GM23338 (cell line): ENCODE measurements at regions not wholly inside any gene's neighbourhood (a gene's known extent, or its start where the extent isn't known, plus 50 kb on each side); places are given as distances from the start of the nearest gene placed in this dataset.

Experiments
- ATAC-seq: fragments of 200-7000 bp; cut with Tn5 transposase; 3 replicates; pipeline ENCODE4 v1.9.1; 2020
- DNase-seq: peaks from one replicate; pipeline ENCODE4 v3.0.0-alpha.2; 2015; ENCODE audit warnings: low spot score
- H2AFZ ChIP-seq: fragments of 200-600 bp; sonication (generic); 2 replicates; pipeline ENCODE4 v1.8.0; 2016; ENCODE audit warnings: antibody characterized with exemption, mild to moderate bottlenecking, moderate library complexity
- H3F3A ChIP-seq: fragments of 200-600 bp; sonication (generic); replicated peaks from 2 replicates; pipeline ENCODE4 v1.8.0; 2017; ENCODE audit warnings: antibody characterized with exemption, mixed run types, low read depth
- H3K27ac ChIP-seq: fragments of 200-600 bp; sonication (generic); 2 replicates; pipeline ENCODE4 v1.6.1; 2016; ENCODE audit warnings: low read depth
- H3K27me3 ChIP-seq: fragments of 200-600 bp; sonication (generic); 2 replicates; pipeline ENCODE4 v1.8.0; 2016; ENCODE audit warnings: mild to moderate bottlenecking, mixed run types, moderate library complexity; ENCODE audit not compliant: insufficient read depth
- H3K36me3 ChIP-seq: fragments of 200-600 bp; sonication (generic); 2 replicates; pipeline ENCODE4 v1.8.0; 2016; ENCODE audit warnings: mild to moderate bottlenecking; ENCODE audit not compliant: insufficient read depth
- H3K4me1 ChIP-seq: fragments of 200-600 bp; sonication (generic); 2 replicates; pipeline ENCODE4 v1.8.0; 2016; ENCODE audit warnings: mild to moderate bottlenecking, moderate library complexity; ENCODE audit not compliant: insufficient read depth
- H3K4me2 ChIP-seq: fragments of 200-600 bp; sonication (generic); 2 replicates; pipeline ENCODE4 v1.7.1; 2017; ENCODE audit warnings: mixed run types
- H3K4me3 ChIP-seq: fragments of 200-600 bp; sonication (generic); 2 replicates; pipeline ENCODE4 v1.6.1; 2016; ENCODE audit warnings: mixed run types
- H3K79me2 ChIP-seq: fragments of 200-600 bp; sonication (generic); replicated peaks from 2 replicates; pipeline ENCODE4 v1.8.0; 2017; ENCODE audit warnings: mild to moderate bottlenecking; ENCODE audit not compliant: insufficient read depth
- H3K9me2 ChIP-seq: fragments of 200-600 bp; sonication (generic); 2 replicates; pipeline ENCODE4 v1.8.0; 2017; ENCODE audit not compliant: insufficient read depth
- H4K20me1 ChIP-seq: fragments of 200-600 bp; sonication (generic); replicated peaks from 2 replicates; pipeline ENCODE4 v1.8.0; 2017; ENCODE audit warnings: mild to moderate bottlenecking; ENCODE audit not compliant: insufficient read depth
- H3K27ac Mint-ChIP-seq: 2 replicates; pipeline ENCODE4 v1.8.0; 2020; ENCODE audit warnings: inconsistent platforms, mild to moderate bottlenecking, moderate library complexity, mixed read lengths
- H3K27me3 Mint-ChIP-seq: 3 replicates; pipeline ENCODE4 v1.8.0; 2022; ENCODE audit warnings: low read depth, mild to moderate bottlenecking, moderate library complexity, mixed read lengths, inconsistent platforms; ENCODE audit not compliant: insufficient read depth, poor library complexity
- H3K36me3 Mint-ChIP-seq: 3 replicates; pipeline ENCODE4 v1.8.0; 2021; ENCODE audit warnings: low read depth, mild to moderate bottlenecking, inconsistent platforms, moderate library complexity, mixed read lengths
- H3K4me1 Mint-ChIP-seq: 3 replicates; pipeline ENCODE4 v1.8.0; 2020; ENCODE audit warnings: mild to moderate bottlenecking, inconsistent platforms, mixed read lengths
- H3K4me3 Mint-ChIP-seq: 3 replicates; pipeline ENCODE4 v1.8.0; 2021; ENCODE audit warnings: moderate library complexity, mild to moderate bottlenecking, inconsistent platforms, mixed read lengths
- H3K9me3 Mint-ChIP-seq: 3 replicates; pipeline ENCODE4 v1.8.0; 2020; ENCODE audit warnings: moderate library complexity, mild to moderate bottlenecking, inconsistent platforms, mixed read lengths
- CREB1 ChIP-seq: fragments of 250-450 bp; sonication (Bioruptor Pico); IDR thresholded peaks from 2 replicates; pipeline ENCODE4 v1.5.0; 2020; ENCODE audit warnings: low read depth, mild to moderate bottlenecking, moderate library complexity
- EZH2phosphoT487 ChIP-seq: fragments of 200-600 bp; sonication (generic); IDR thresholded peaks from one replicate; pipeline ENCODE4 v1.8.1; 2018; ENCODE audit warnings: antibody characterized with exemption; ENCODE audit not compliant: unreplicated experiment
- JUNB ChIP-seq: IDR thresholded peaks from one replicate; pipeline ENCODE4 v1.6.1; 2016; ENCODE audit warnings: antibody characterized with exemption; ENCODE audit not compliant: unreplicated experiment
- NANOG ChIP-seq: IDR thresholded peaks from 2 replicates; pipeline ENCODE4 v1.6.1; 2016; ENCODE audit warnings: antibody characterized with exemption, borderline replicate concordance
- STAT1 ChIP-seq: IDR thresholded peaks from one replicate; pipeline ENCODE4 v1.6.1; 2016; ENCODE audit warnings: antibody characterized with exemption; ENCODE audit not compliant: unreplicated experiment
- ZNF331 ChIP-seq: fragments of 250-450 bp; sonication (Bioruptor Pico); IDR thresholded peaks from 2 replicates; pipeline ENCODE4 v1.5.0; 2020; ENCODE audit warnings: low read depth, mild to moderate bottlenecking, moderate library complexity
- TF ChIP-seq, protein P1 (sequence below): fragments of 250-450 bp; sonication (Bioruptor Pico); IDR thresholded peaks from 2 replicates; pipeline ENCODE4 v1.5.0; 2020; ENCODE audit warnings: mild to moderate bottlenecking, moderate library complexity
- TF ChIP-seq, protein P2 (sequence below), 2 experiments: fragments of 200-600 bp in 1 of 2; sonication (generic) in 1 of 2; conservative IDR thresholded peaks; 2 replicates each; pipeline versions ENCODE4 v1.5.1 to v1.6.1; 2016 to 2017; ENCODE audit warnings: antibody characterized with exemption in 2 of 2, low read depth in 2 of 2, mild to moderate bottlenecking in 2 of 2, moderate library complexity in 1 of 2

DNA sequence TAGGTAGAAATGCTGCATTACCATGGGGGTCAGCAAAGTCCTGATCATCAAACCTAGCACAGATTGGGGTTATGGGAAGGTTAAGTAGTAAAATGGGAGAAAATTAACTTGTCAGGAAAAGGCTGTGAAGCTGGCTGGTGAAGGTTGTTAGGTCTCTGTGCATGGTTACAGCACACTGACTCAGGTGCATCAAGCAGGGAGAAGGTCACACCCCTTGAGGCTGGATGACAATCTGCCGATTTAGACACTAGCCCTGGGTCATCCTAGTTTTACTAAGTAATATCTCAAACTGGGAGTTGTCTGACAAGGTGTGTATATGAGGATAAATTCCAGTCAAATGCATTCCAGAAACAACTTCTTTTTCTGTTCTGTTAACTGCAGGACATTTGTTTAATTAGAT is 271.1 kb upstream of the LRIG3 start (continued):
- TF ChIP-seq, protein P1, sequence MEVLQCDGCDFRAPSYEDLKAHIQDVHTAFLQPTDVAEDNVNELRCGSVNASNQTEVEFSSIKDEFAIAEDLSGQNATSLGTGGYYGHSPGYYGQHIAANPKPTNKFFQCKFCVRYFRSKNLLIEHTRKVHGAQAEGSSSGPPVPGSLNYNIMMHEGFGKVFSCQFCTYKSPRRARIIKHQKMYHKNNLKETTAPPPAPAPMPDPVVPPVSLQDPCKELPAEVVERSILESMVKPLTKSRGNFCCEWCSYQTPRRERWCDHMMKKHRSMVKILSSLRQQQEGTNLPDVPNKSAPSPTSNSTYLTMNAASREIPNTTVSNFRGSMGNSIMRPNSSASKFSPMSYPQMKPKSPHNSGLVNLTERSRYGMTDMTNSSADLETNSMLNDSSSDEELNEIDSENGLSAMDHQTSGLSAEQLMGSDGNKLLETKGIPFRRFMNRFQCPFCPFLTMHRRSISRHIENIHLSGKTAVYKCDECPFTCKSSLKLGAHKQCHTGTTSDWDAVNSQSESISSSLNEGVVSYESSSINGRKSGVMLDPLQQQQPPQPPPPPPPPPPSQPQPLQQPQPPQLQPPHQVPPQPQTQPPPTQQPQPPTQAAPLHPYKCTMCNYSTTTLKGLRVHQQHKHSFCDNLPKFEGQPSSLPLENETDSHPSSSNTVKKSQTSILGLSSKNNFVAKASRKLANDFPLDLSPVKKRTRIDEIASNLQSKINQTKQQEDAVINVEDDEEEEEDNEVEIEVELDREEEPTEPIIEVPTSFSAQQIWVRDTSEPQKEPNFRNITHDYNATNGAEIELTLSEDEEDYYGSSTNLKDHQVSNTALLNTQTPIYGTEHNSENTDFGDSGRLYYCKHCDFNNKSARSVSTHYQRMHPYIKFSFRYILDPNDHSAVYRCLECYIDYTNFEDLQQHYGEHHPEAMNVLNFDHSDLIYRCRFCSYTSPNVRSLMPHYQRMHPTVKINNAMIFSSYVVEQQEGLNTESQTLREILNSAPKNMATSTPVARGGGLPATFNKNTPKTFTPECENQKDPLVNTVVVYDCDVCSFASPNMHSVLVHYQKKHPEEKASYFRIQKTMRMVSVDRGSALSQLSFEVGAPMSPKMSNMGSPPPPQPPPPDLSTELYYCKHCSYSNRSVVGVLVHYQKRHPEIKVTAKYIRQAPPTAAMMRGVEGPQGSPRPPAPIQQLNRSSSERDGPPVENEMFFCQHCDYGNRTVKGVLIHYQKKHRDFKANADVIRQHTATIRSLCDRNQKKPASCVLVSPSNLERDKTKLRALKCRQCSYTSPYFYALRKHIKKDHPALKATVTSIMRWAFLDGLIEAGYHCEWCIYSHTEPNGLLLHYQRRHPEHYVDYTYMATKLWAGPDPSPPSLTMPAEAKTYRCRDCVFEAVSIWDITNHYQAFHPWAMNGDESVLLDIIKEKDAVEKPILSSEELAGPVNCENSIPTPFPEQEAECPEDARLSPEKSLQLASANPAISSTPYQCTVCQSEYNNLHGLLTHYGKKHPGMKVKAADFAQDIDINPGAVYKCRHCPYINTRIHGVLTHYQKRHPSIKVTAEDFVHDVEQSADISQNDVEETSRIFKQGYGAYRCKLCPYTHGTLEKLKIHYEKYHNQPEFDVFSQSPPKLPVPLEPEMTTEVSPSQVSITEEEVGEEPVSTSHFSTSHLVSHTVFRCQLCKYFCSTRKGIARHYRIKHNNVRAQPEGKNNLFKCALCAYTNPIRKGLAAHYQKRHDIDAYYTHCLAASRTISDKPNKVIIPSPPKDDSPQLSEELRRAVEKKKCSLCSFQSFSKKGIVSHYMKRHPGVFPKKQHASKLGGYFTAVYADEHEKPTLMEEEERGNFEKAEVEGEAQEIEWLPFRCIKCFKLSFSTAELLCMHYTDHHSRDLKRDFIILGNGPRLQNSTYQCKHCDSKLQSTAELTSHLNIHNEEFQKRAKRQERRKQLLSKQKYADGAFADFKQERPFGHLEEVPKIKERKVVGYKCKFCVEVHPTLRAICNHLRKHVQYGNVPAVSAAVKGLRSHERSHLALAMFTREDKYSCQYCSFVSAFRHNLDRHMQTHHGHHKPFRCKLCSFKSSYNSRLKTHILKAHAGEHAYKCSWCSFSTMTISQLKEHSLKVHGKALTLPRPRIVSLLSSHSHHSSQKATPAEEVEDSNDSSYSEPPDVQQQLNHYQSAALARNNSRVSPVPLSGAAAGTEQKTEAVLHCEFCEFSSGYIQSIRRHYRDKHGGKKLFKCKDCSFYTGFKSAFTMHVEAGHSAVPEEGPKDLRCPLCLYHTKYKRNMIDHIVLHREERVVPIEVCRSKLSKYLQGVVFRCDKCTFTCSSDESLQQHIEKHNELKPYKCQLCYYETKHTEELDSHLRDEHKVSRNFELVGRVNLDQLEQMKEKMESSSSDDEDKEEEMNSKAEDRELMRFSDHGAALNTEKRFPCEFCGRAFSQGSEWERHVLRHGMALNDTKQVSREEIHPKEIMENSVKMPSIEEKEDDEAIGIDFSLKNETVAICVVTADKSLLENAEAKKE (CRISPR knock-in tag) = no peak
- no peak for TF ChIP-seq STAT1

DNA sequence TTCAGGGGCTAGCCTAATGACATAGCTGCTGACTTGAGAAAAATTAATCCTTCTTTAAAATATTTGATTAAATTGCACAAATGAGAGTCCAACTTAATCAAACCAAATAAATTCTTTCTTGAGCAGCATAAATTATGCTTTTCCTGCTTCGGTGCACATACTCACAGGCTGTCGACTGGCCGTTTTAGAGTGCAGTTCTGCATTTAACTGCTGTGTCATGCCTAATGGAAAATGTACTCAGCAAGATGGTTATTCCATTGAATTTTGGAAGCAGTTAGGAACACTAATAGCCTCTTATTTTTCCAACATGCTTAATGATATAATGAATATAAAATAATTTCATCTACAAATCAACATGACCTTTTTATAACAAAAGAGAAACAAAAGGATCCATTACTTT is 266.1 kb upstream of the LRIG3 start:
- no peak for DNase-seq
- no peaks in the 10 kb centered on the region for H4K20me1 ChIP-seq
- no peak overlapping the region for H3K4me3 ChIP-seq
- H3K79me2 ChIP-seq = no peaks in the 10 kb centered on the region
- H3K4me3 Mint-ChIP-seq = no peak overlapping the region
- H2AFZ ChIP-seq = no peak overlapping the region
- H3F3A ChIP-seq = no peaks in the 10 kb centered on the region
- H3K27me3 Mint-ChIP-seq = peaks cover 3% of the 10 kb centered on the region
- H3K4me1 Mint-ChIP-seq = peaks cover 2% of the 10 kb centered on the region; the same call in 2 of the 3 replicates
- no peaks in the 10 kb centered on the region for H3K9me2 ChIP-seq
- no peak overlapping the region for H3K4me2 ChIP-seq
- no peaks in the 10 kb centered on the region for H3K36me3 ChIP-seq
- H3K27ac ChIP-seq = no peak overlapping the region
- no peaks in the 10 kb centered on the region for H3K4me1 ChIP-seq
- no peak overlapping the region for H3K27ac Mint-ChIP-seq
- no peaks in the 10 kb centered on the region for H3K9me3 Mint-ChIP-seq
- no peaks in the 10 kb centered on the region for H3K27me3 ChIP-seq
- no peak for ATAC-seq
- H3K36me3 Mint-ChIP-seq = no peaks in the 10 kb centered on the region
- TF ChIP-seq ZNF331 (CRISPR knock-in tag) (no peak), STAT1 (no peak), CREB1 (CRISPR knock-in tag) (no peak), NANOG (no peak), EZH2phosphoT487 (no peak), JUNB (no peak)
- TF ChIP-seq, protein P1 (CRISPR knock-in tag) = no peak
- TF ChIP-seq, protein P2, sequence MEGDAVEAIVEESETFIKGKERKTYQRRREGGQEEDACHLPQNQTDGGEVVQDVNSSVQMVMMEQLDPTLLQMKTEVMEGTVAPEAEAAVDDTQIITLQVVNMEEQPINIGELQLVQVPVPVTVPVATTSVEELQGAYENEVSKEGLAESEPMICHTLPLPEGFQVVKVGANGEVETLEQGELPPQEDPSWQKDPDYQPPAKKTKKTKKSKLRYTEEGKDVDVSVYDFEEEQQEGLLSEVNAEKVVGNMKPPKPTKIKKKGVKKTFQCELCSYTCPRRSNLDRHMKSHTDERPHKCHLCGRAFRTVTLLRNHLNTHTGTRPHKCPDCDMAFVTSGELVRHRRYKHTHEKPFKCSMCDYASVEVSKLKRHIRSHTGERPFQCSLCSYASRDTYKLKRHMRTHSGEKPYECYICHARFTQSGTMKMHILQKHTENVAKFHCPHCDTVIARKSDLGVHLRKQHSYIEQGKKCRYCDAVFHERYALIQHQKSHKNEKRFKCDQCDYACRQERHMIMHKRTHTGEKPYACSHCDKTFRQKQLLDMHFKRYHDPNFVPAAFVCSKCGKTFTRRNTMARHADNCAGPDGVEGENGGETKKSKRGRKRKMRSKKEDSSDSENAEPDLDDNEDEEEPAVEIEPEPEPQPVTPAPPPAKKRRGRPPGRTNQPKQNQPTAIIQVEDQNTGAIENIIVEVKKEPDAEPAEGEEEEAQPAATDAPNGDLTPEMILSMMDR (conservative IDR thresholded peaks at IDR 0.05; ENCODE audit: low read depth in 2 of 2) = no peak
